Stimulated activated CD8-positive, alpha-beta memory T cell treated with anti-CD3 and anti-CD28 coated beads, Interleukin-12 subunit alpha, Interleukin-12 subunit beta, amount 100 ng/mL, for 4 hours (primary cell): ENCODE measurements at regions not wholly inside any gene's neighbourhood (a gene's known extent, or its start where the extent isn't known, plus 50 kb on each side); places are given as distances from the start of the nearest gene placed in this dataset.

Source experiments
- DNase-seq: peaks from one replicate; pipeline ENCODE4 v3.0.0-alpha.2; 2020; ENCODE audit warnings: low read depth

GRCh38 chr2:240323601-240324291 lies 111.7 kb upstream of the GPC1 start:
- no peak for DNase-seq

DNA sequence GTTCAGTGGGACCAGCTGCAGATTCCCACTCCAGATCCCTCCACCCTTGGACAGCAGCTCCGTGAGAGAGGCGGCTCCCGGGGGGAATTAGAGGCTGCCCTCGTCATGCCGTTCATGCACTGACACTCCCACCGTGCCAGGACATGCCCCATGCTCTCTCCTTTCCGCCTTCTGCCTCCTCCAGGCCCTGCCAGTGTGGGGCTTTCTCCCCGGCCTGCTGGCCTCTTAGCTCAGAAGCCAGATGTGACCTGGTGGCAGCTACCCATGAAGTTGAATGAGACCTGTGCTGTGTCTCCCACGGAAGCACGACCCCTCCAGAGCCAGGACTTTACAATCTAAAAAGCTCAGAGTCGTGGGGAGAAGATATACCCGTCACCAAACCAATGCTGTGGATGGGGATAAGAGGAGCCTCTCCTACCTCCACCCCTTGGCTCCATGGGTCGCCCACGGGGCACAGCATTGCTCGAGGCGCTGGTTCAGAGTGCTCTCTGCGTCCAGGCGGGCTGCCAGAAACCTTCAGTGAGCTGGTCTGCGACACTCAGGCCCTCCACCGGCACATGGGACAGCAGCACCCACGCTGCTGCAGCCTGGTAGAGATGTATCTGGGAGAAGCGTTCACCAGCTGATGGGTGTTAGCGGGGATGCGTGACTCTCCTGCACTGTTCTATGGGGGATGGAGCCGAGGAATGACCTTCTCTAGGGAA lies 111.0 kb upstream of the GPC1 start:
- DNase-seq: no peak

DNA sequence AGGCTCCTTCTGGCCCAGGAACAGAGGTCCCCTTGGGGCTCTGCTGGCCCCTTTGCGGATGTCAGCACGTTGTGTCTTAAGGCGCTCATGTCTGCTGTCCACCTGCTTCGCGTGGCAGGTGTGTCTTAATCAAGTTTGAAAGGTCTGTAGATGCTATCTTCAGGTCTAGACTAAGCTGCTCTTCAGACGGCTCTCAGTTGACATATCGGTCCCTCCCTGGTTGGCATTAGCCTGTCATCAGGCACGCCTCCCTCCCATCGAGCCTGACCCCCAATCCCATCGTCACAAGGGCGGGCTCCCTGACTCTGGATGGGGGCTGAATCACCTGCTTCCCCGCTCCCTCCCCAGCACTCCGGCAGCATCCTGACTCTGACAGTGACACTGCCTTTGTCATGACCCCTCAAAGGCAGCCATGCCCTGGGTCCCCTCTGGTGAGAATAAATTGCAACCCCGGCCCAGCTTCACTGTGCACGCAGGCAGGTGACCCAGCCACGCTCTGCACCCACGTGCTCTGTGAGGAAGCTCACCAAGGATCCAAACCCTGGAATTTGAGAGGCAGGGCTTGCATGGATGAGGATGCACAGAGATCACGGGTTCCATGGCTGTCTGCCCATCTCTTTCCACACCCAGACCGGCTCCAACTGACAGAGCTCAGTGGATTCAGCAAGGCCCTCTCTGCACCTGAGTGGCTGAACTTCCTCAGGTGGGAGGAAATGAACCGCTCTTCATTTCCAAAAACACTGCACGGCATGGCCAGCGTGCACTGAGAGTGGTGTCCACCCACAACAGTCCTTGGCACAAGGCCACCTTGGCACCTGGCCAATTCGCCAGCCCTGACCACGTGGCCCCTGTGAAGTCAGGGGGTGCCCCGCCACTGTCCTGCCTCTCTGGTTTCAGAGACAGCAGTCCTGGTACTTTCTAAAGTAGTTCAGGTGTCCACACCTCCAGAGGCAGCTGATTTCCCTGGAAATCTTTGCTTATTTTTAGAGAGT lies 110.2 kb upstream of the GPC1 start:
- no peak for DNase-seq

GRCh38 chr2:240326246-240326645 lies 109.2 kb upstream of the GPC1 start:
- DNase-seq: no peak

DNA sequence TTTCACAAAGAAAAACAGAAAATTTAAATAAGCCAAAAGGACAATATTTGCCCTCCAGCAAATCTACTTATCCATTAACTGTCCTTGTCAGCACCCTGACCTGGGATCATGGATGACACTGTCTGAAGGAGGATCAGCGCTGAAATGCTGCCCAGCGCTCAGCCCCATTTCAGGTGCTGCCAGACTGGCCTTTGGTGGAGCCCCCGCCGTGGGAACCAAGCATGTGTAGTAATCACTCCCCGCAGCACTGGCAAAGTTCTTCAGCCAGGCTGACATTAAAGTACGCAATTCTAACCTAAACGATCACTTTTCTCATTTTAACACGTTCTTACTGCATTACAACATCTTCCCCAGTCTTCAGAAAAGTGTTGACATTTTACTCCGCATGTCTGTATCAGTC lies 108.6 kb upstream of the GPC1 start:
- DNase-seq: no peak

DNA sequence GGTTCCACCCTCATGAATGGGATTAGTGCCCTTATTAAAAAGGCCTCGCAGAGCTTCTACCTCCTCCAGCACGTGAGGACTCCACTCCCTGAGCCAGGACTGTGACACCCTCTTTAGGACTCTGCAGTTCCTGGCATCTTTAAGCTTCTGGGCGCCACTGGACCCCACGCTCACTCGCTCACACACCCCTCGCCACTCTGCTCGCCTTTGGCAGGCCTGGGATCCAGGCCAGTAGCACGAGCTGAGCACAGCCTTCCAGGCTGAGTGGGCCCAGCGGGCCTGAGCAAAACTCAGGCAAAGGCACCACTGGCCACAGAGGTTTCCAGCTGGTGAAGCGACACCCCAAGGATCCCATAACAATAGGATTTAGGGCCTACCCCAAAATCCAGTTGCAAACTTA lies 107.9 kb upstream of the GPC1 start:
- DNase-seq: no peak

- no peak for DNase-seq
Observed at GRCh38 chr2:240328526-240328925, 106.9 kb upstream of the GPC1 start.

- DNase-seq: no peak
Observed at GRCh38 chr2:240329116-240329665, 106.3 kb upstream of the GPC1 start.

- no peak for DNase-seq
Observed at GRCh38 chr2:240329778-240330177, 105.7 kb upstream of the GPC1 start.

GRCh38 chr2:240333985-240334384 lies 101.5 kb upstream of the GPC1 start:
- DNase-seq: no peak

DNA sequence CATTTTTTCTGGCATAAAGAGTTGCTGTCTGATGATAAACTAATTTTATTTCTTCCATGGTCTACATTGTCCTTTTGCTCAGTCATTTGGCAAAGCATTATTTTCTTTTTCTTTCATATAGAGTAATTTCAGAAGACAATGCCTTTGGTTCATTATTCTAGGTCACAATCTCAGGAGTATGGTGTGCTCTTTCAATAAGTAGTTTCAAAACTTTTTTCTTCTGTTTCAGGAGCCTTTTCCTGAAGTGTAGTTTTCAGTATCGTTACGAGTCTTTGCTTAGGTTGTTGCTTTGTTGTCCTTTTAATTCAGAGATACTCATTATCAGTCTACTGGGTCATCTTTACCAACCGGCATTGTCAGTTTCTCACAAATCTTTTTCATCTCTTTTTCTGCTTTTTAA lies 100.4 kb upstream of the GPC1 start:
- DNase-seq: no peak

GRCh38 chr2:240336820-240337427 lies 98.5 kb upstream of the GPC1 start:
- DNase-seq: no peak

DNA sequence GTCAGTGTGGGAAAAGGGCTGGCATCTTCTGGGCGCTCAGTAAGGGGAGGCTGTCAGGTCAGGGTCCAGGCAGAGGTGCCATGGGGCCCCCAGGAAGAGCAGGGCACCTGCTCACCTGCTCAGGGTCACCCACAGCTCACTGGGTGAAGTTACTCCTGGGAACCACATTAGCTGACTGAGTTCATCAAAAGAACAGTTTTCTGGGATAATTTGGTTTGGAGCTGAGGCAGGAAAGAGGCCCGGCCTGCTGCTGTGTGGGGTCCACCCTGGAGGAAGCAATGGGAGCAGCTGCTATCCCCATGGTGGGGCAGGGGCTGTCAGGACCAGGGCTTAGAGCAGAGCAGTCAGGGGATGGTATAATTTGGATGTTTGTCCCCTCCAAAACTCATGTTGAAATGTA lies 97.2 kb upstream of the GPC1 start:
- DNase-seq: no peak

- no peak for DNase-seq
Observed at GRCh38 chr2:240339411-240340360, 95.8 kb upstream of the GPC1 start.

DNA sequence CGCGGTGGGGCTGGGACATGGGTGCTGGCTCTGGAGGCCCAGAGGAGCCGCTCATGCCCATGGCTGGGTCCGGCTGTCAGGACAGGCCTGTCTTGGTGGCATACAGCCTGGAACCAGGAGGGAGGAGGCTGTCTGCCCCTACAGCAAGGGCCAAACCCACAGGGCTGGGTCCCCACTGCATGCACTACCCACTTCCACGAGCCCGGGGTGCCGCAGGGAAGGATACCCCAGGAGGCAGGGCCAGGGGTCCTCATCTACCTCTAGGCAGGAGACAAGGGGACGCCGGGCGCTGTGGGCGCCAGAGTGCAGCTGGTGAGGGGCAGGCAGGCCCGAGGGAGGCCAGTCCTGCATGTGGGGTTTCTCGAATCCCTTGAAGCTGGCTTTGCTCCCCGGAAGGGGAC lies 95.1 kb upstream of the GPC1 start:
- no peak for DNase-seq

GRCh38 chr2:240341064-240341463 lies 94.4 kb upstream of the GPC1 start:
- no peak for DNase-seq

GRCh38 chr2:240343548-240343947 lies 91.9 kb upstream of the GPC1 start:
- no peak for DNase-seq

DNA sequence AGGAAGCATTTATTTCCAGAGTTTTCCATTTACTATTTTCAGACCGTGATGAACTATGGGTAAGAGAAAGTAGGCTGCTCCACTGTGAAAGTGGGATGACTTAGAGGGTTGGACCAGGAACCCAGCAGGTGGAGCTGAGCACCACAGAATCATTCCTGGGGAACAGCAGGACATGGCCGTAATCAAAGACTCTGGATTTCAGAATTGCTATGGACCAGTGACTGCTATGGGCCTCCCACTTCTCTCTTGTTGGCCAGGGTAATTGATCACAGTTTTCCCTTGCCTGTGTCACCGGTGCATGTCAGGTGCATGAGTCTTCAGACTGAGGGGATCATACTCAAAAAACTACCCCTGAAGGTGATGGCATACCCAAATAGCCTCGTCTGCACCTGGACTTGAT lies 90.6 kb upstream of the GPC1 start:
- DNase-seq: no peak

DNA sequence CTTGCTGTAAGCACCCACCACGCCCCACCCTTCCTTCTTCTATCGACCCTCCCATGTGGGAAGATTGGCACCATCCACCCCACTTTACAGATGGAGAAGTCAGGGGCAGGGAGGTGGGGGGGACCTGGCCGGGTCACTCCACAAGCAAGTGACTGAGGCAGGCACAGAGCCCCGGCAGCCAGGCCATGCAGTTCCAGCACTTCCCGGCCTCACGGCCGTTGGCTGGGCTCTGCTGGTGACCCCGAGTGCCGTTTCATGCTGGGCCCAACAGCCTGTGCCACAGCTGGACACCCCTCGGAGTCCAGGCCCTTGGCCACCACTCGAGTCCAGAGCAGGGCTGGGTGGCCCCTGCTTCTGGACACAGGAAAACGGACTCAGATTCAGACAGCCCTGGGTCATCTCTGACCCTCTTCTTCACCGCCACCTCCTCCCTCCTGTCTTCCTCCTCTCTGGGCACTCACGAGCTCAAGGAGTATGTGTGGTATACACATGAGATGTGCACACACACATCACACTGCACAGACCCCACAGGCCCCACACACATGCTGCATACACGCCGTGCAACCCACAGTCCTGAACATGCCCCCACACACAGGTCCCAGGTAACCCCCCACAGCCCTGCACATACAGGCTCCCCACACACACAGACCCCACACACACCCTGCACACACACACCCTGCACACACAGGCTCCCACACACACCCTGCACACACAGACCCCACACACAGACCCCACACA lies 89.3 kb upstream of the GPC1 start:
- DNase-seq: no peak

DNA sequence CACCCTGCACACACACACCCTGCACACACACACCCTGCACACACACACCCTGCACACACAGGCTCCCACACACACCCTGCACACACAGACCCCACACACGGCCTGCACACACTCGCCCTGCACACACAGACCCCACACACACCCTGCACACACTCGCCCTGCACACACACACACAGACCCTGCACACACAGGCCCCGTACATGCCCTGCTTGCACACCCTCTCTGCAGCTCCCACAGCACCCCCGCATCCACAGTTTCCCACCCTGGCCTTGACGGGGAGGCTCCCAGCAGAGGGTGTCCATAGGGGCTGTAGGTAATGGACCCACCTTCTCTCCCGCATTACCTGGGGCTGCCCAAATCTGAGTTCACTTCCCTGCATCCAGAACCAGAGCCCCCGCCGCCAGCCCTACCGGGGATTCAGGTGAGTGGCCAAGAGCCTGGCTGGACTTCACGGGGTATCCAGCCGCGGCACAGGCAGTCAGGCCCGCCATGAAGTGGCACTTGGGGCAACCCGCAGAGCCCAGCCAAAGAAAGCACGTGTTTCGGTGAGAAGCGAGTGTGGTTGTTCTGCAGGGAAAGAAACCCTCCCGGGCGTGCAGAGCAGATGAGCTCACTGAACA lies 88.6 kb upstream of the GPC1 start:
- no peak for DNase-seq
